GM10847 (cell line): ENCODE measurements at regions not wholly inside any gene's neighbourhood (a gene's known extent, or its start where the extent isn't known, plus 50 kb on each side); places are given as distances from the start of the nearest gene placed in this dataset.

ENCODE experiments used
- POLR2A ChIP-seq: IDR thresholded peaks from 2 replicates; pipeline ENCODE4 v1.6.1; 2011; ENCODE audit not compliant: insufficient read length; ENCODE audit errors: extremely low read depth

DNA sequence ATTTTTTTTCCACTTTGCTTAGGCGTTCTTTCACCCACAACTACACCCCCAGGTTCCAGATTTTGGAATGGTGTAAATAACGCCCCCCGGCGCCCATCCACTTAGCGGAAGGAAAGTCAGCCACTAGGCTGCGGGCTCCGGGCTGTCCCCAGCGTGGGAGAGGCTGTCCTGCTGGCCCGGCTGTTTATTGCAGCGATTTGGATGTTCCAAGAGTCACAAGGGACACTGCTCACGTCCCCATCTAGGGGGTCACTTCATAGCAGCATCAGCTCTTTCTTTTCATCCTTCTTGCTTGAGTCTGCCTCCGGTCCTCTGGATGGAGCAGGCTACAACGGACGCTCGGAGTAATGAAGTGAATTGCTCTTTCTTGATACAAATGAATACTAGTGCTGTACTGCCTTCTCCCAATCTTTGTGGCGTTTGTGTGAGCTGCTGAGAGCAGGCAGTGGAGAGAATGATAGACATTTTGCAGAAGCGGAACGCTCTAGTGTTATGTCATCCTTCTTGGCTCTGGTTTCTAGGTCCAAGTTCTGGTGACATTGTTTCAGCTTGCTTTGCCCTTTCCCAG lies 50.7 kb upstream of the PAIP2B start:
- TF ChIP-seq POLR2A = no peak

DNA sequence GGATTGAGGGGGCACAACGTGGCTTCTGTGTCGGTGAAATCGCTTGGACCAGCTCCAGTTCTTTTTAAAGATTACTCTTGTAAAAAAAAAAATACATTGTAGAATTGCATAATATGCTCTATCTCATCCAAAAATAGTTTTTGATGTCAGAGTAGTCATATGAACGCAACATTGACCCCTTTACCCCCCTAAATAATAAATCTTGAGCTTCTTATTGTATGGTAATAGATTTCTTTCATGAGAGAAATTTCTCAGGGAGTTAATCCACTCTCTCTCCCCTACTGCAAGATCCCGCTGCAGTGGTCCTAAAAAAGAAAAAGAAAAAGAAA lies 50.2 kb upstream of the PAIP2B start:
- TF ChIP-seq POLR2A = no peak

DNA sequence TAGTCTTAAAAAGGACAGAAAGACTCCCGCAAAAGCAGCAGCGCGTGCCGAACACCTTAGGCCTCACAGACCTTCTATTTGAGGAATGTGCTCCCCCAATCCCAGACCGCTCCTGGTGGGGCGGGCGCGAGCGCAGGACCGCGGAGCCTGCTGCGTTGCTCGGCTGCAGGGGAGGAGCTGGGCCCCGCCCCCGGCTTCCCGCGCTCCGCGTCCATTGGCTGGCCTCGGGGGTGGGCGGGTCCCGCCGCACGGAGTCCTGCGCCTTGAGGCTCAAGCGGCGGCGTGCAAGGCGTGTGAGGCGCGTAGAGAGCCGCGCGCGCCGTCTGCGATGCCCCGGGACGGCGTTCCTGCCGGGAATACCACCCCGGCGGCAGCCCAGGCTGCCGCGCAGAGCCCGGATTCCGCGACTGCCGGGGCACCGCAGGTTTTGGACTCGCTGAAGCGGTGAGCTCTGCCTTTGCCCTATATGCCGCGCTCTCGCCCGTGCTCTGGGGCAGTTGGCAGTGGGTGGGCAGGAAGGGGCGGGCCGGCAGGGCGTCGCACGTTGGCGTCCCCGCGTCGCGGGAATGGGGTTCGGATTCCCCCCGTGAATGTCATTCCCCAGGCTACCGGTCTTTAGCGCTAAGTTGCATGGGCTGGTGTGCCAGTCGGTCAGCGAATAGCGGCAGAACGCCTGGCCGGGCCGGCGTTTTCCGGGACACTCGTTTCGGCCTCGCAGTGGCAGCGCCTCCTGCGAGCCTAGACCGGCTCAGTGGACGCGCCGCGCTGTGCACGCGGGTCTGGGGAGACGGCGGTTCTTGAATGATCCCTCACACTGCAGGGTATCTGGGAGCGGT lies 49.6 kb upstream of the PAIP2B start:
- peak; percentile 26 for TF ChIP-seq POLR2A
